Activated naive CD4-positive, alpha-beta T cell treated with anti-CD3 and anti-CD28 coated beads, Interleukin-2, amount 10 ng/mL, durations not matched to agents 7 days and 5 days (primary cell): ENCODE measurements at regions not wholly inside any gene's neighbourhood (a gene's known extent, or its start where the extent isn't known, plus 50 kb on each side); places are given as distances from the start of the nearest gene placed in this dataset.
"Not testable (repeated sequence)": the region's sequence is repeated elsewhere in the genome, so short reads cannot be mapped to it uniquely, and the experiment has no call there.

ENCODE experiments used
- CTCF ChIA-PET: fragments of 350-600 bp; sonication (Branson Sonifier 250); formaldehyde crosslinking; loops from one replicate; lab custom pipeline; 2021; ENCODE audit warnings: antibody characterized with exemption; lab: Charles Lee
- DNase-seq: peaks from one replicate; pipeline ENCODE4 v3.0.0-alpha.2; 2020
- H3K27ac Mint-ChIP-seq: one replicate; pipeline ENCODE4 v1.8.0; 2021; ENCODE audit warnings: mild to moderate bottlenecking, moderate library complexity, mixed read lengths
- H3K27me3 Mint-ChIP-seq: one replicate; pipeline ENCODE4 v1.8.0; 2021; ENCODE audit warnings: mild to moderate bottlenecking, mixed read lengths
- H3K36me3 Mint-ChIP-seq: one replicate; pipeline ENCODE4 v1.8.0; 2021; ENCODE audit warnings: mixed read lengths
- H3K4me1 Mint-ChIP-seq: one replicate; pipeline ENCODE4 v1.8.0; 2021; ENCODE audit warnings: mixed read lengths
- H3K4me3 Mint-ChIP-seq: one replicate; pipeline ENCODE4 v1.8.0; 2021; ENCODE audit warnings: mild to moderate bottlenecking, moderate library complexity, mixed read lengths
- H3K9me3 Mint-ChIP-seq: one replicate; pipeline ENCODE4 v1.8.0; 2021; ENCODE audit warnings: mixed read lengths

- H3K36me3 Mint-ChIP-seq, H3K27ac Mint-ChIP-seq, H3K4me1 Mint-ChIP-seq, H3K27me3 Mint-ChIP-seq, H3K9me3 Mint-ChIP-seq, H3K4me3 Mint-ChIP-seq: not testable (repeated sequence)
- DNase-seq, result peak; percentile 17
- CTCF ChIA-PET, result interaction anchor here (1.2 to 3.7 kb wide), 3 partner anchors 107 to 378 kb away, joined by 4 to 12 read pairs (median 6); partner anchors contain the start of gene CRLF3
Measured at GRCh38 chr17:30718691-30719090, 105.8 kb downstream of the CRLF3 start.

DNA sequence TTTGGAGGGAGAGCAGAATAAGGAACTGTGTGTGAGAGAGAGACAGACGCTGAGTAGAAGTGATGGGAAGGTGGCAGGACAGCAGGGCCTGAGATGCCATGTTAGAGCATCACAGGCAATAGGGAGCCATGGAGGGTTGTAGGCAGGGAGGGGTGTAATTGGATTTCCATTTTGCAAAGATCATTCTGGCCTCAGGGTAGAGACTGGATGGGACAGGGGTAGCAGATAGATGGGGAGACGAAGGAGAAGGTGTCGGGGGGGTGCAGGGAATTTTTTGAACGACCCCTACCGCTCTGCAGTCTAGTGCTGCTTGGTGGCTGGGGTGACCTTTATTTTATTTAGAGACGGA is 106.4 kb downstream of the CRLF3 start:
- not testable (repeated sequence) for DNase-seq, H3K4me1 Mint-ChIP-seq, H3K4me3 Mint-ChIP-seq, H3K27me3 Mint-ChIP-seq, H3K36me3 Mint-ChIP-seq, H3K9me3 Mint-ChIP-seq, H3K27ac Mint-ChIP-seq
- CTCF ChIA-PET, result interaction anchor here (1.2 to 4.7 kb wide), 3 partner anchors 107 to 378 kb away, joined by 4 to 33 read pairs (median 12); partner anchors contain the start of gene CRLF3

GRCh38 chr17:30717291-30718098 is 107.0 kb downstream of the CRLF3 start:
- CTCF ChIA-PET, result interaction anchor here (1.1 to 4.7 kb wide), 3 partner anchors 108 to 377 kb away, joined by 3 to 33 read pairs (median 12); partner anchors contain the start of gene CRLF3
- H3K4me1 Mint-ChIP-seq, result peaks cover 8% of the 10 kb centered on the region
- no peak overlapping the region for H3K27ac Mint-ChIP-seq

DNA sequence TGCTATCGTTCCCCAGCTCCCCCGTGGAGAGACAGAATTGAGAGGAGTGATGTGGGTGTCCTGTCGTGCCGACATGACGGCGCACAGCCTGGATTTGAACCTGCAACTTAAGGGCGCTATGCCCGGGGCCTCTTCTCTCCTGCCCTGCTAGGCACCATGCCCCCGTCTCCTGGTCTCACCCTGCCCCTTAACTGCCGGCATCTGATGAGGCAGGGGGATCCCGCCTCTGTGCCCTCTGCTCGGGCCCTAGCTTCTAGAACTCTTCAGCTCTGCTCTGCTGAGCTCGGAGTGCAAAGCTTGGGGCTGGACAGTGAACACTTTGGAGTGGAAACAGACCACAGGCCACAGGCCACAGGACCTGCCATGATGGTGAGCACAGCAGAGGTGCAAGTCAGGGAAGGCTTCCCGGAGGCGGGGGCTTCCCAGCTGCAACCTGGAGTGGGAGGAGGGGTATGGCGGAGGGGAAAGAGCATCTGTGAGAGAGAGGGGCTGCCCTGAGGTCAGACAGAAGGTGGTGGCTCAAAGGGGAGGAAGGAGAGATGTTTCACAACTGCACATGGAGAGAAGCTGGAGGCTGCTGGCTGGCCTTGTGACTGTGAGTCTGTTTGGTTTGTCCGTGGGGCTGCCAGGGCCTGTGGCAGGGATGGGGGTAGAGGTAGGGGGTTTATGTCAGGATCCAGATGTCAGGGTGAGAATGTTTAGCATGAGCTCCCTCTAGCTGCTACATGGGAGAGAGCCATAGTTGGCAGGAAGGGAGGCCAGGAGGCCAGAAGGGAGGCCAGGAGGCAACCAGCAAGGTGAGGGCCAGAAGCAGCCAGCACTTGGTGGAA is 107.8 kb downstream of the CRLF3 start:
- CTCF ChIA-PET, result interaction anchor here (0.8 to 4.7 kb wide), 5 partner anchors 109 to 612 kb away, joined by 3 to 33 read pairs (median 3); partner anchors contain the start of gene CRLF3
- Mint-ChIP-seq H3K4me1 (peaks cover 8% of the 10 kb centered on the region), H3K27ac (no peak overlapping the region), H3K27me3 (peaks cover 22% of the 10 kb centered on the region), H3K9me3 (no peaks in the 10 kb centered on the region), H3K4me3 (no peak overlapping the region), H3K36me3 (no peaks in the 10 kb centered on the region)
- DNase-seq, result no peak

More at GRCh38 chr17:30717291-30718098, 107.0 kb downstream of the CRLF3 start:
- Mint-ChIP-seq H3K27me3 (peaks cover 14% of the 10 kb centered on the region), H3K36me3 (no peaks in the 10 kb centered on the region), H3K4me3 (no peak overlapping the region), H3K9me3 (no peaks in the 10 kb centered on the region)
- peak; percentile 3 for DNase-seq

- CTCF ChIA-PET, result interaction anchor here (0.6 to 4.7 kb wide), 6 partner anchors 12 to 610 kb away, joined by 3 to 33 read pairs (median 3); partner anchors contain the start of gene GOSR1
- Mint-ChIP-seq H3K4me1 (peaks cover 18% of the 10 kb centered on the region), H3K27me3 (peaks cover 38% of the 10 kb centered on the region)
- not testable (repeated sequence) for H3K27ac Mint-ChIP-seq, H3K4me3 Mint-ChIP-seq, H3K9me3 Mint-ChIP-seq, H3K36me3 Mint-ChIP-seq
- DNase-seq, result peak; percentile 68
Measured at GRCh38 chr17:30714825-30715622, 109.5 kb downstream of the CRLF3 start.

GRCh38 chr17:30713805-30714204 is 110.7 kb downstream of the CRLF3 start:
- not testable (repeated sequence) for H3K4me3 Mint-ChIP-seq, H3K36me3 Mint-ChIP-seq, H3K9me3 Mint-ChIP-seq, DNase-seq, H3K27ac Mint-ChIP-seq
- CTCF ChIA-PET, result interaction anchor here (4.7 kb wide), 1 partner anchor 373 kb away, joined by 33 read pairs; no protein-coding TSS in a partner anchor
- Mint-ChIP-seq H3K27me3 (peaks cover 45% of the 10 kb centered on the region), H3K4me1 (peaks cover 15% of the 10 kb centered on the region)

DNA sequence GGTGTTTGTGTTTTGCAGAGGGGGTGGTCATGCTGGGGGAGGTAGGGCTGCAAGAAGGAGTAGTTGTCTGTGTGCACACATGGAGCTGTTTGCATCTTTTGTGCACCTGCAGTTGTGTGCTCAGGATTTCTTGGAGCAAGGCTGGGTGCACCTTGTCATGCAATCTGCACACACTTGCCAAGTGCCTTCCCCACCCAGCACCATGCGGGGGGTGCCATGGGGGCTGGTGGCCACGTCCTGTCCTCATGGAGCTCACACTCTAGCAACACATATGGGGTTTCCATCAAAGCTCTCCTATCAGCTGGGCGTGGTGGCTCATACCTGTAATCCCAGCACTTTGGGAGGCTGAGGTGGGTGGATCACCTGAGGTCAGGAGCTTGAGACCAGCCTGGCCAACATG is 111.6 kb downstream of the CRLF3 start:
- Mint-ChIP-seq H3K27me3 (peaks cover 54% of the 10 kb centered on the region), H3K4me1 (peaks cover 21% of the 10 kb centered on the region)
- H3K9me3 Mint-ChIP-seq, H3K4me3 Mint-ChIP-seq, H3K36me3 Mint-ChIP-seq, DNase-seq, CTCF ChIA-PET, H3K27ac Mint-ChIP-seq: not testable (repeated sequence)

GRCh38 chr17:30711626-30712507 is 112.6 kb downstream of the CRLF3 start:
- H3K36me3 Mint-ChIP-seq, DNase-seq, CTCF ChIA-PET, H3K9me3 Mint-ChIP-seq, H3K27ac Mint-ChIP-seq: not testable (repeated sequence)
- Mint-ChIP-seq H3K27me3 (peaks cover 64% of the 10 kb centered on the region), H3K4me1 (peaks cover 31% of the 10 kb centered on the region), H3K4me3 (peak overlapping the region; percentile 79)

- H3K27ac Mint-ChIP-seq, result peak overlapping the region; percentile 42
- H3K36me3 Mint-ChIP-seq, CTCF ChIA-PET, DNase-seq, H3K9me3 Mint-ChIP-seq: not testable (repeated sequence)
- H3K27me3 Mint-ChIP-seq, result peaks cover 71% of the 10 kb centered on the region
- peak overlapping the region; percentile 79 for H3K4me3 Mint-ChIP-seq
- peaks cover 38% of the 10 kb centered on the region for H3K4me1 Mint-ChIP-seq
Measured at GRCh38 chr17:30711176-30711575, 113.3 kb downstream of the CRLF3 start.

DNA sequence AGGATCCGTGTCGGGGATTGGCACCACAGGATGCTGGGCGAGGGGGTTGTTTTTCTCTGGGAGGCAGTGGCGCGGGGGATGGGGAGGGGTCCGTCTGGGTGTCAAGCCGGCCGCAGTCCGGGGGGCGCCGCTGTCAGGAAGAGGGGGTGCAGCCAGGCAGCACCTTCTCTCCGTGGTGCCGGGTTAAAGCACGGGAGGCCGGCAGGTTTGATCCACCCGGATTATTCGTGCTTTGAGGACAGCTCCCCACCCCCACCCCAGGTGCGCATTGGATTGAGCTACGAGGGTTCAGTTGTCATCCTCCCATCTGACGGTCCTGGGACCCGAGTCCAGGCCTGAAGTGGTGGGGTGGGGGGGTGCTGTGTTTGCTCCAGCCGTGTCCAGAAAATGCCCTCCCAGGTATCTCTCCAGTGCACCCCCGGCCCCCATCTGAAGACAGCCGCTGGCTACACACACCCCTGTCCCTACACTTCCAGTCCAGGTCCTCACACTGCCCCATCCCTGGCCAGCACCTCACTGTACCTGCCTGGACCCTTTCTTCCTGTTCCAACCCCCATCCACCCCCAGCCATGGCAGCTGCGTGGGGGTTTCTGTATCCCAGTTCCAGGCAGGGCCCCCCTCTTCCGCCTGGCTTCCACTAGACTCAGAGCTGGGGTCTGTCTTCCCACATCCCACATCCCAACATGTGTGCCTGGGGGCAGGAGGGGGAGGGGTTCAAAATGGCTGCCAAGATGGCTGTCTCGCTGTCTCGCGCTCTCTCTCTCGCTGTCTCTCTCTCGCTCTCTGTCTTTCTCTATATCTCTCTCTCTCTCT is 114.0 kb downstream of the CRLF3 start:
- H3K27ac Mint-ChIP-seq, H3K9me3 Mint-ChIP-seq, DNase-seq, CTCF ChIA-PET, H3K36me3 Mint-ChIP-seq: not testable (repeated sequence)
- Mint-ChIP-seq H3K4me3 (peak overlapping the region; percentile 79), H3K4me1 (peaks cover 44% of the 10 kb centered on the region), H3K27me3 (peaks cover 78% of the 10 kb centered on the region)

- DNase-seq, result peak; percentile 57
- H3K9me3 Mint-ChIP-seq, H3K36me3 Mint-ChIP-seq, CTCF ChIA-PET, H3K27ac Mint-ChIP-seq: not testable (repeated sequence)
- H3K4me3 Mint-ChIP-seq, result peak overlapping the region; percentile 79
- H3K4me1 Mint-ChIP-seq, result peaks cover 42% of the 10 kb centered on the region
- peaks cover 85% of the 10 kb centered on the region for H3K27me3 Mint-ChIP-seq
Measured at GRCh38 chr17:30709561-30710275, 114.8 kb downstream of the CRLF3 start.

DNA sequence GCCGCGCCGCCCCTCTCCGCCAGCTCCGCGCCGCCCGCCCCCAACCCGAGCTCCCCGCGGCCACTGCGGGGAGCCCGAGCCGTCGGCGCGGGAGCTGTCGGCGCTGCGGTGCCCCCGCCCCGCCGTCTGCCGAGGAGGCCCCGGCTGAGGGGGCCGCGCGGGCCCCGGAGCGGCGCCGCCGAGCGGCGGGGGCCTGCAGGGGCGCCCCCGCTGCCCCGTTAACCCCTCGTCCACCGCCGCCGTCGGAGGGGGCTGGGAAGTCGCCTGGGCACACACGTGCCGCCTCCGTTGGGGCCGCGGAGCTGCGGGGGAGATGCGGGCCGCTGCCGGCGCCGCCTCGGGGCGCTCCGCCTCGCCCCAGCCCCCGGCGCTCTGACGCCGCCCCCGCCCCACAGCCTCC is 115.4 kb downstream of the CRLF3 start:
- H3K4me3 Mint-ChIP-seq, CTCF ChIA-PET, H3K9me3 Mint-ChIP-seq, H3K36me3 Mint-ChIP-seq, H3K27ac Mint-ChIP-seq: not testable (repeated sequence)
- Mint-ChIP-seq H3K4me1 (peaks cover 42% of the 10 kb centered on the region), H3K27me3 (peaks cover 92% of the 10 kb centered on the region)
- DNase-seq, result peak; percentile 47
